ENCODE measurements at regions not wholly inside any gene's neighbourhood (a gene's known extent, or its start where the extent isn't known, plus 50 kb on each side); places are given as distances from the start of the nearest gene placed in this dataset.

DNA sequence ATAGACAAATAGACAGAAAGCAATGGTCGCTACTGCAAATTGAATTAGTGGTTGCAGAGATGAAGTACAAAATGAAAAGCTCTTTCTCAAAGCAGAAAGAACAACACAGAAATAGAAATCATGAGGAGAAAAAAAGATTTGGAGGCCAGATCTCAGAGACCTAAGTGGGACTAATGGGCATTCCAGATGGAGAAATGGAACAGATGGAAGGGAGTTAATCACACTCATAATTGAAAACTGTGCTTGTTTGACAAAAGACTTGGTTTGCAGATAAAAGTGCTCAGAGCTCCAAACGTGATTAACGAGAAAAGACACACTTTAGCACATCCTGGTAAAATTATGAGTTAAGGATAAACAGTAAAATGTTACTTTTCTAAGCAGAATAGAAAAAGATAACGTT is 58.1 kb upstream of the SNRPB2 start:
- TF ChIP-seq, protein P1, sequence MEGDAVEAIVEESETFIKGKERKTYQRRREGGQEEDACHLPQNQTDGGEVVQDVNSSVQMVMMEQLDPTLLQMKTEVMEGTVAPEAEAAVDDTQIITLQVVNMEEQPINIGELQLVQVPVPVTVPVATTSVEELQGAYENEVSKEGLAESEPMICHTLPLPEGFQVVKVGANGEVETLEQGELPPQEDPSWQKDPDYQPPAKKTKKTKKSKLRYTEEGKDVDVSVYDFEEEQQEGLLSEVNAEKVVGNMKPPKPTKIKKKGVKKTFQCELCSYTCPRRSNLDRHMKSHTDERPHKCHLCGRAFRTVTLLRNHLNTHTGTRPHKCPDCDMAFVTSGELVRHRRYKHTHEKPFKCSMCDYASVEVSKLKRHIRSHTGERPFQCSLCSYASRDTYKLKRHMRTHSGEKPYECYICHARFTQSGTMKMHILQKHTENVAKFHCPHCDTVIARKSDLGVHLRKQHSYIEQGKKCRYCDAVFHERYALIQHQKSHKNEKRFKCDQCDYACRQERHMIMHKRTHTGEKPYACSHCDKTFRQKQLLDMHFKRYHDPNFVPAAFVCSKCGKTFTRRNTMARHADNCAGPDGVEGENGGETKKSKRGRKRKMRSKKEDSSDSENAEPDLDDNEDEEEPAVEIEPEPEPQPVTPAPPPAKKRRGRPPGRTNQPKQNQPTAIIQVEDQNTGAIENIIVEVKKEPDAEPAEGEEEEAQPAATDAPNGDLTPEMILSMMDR (conservative IDR thresholded peaks at IDR 0.05; ENCODE audit: low read depth, low read length) = no peak
- TF ChIP-seq EZH2 (IDR thresholded peaks at IDR 0.05; ENCODE audit: low read length, unreplicated experiment) (no peak), EZH2phosphoT487 (IDR thresholded peaks at IDR 0.05; ENCODE audit: borderline replicate concordance, low read length) (no peak)

All from PC-3 (cell line).